HG02759 (cell line): ENCODE measurements at regions not wholly inside any gene's neighbourhood (a gene's known extent, or its start where the extent isn't known, plus 50 kb on each side); places are given as distances from the start of the nearest gene placed in this dataset.
"Not testable (repeated sequence)": the region's sequence is repeated elsewhere in the genome, so short reads cannot be mapped to it uniquely, and the experiment has no call there.

Experiments
- ATAC-seq: cut with Tn5 transposase; IDR thresholded peaks from one replicate; pipeline ENCODE4 v1.9.1; 2021; ENCODE audit warnings: mild to moderate bottlenecking, moderate library complexity; ENCODE audit not compliant: unreplicated experiment

- ATAC-seq, result peak; percentile 50
These were observed 526.6 kb upstream of the CADM1 start for GRCh38 chr11:116030697-116031331.

- ATAC-seq, result not testable (repeated sequence)
These were observed 524.3 kb upstream of the CADM1 start for GRCh38 chr11:116028506-116028905.

GRCh38 chr11:115999437-115999836 lies 495.2 kb upstream of the CADM1 start:
- no peak for ATAC-seq

- peak; percentile 23 for ATAC-seq
These were observed 492.6 kb upstream of the CADM1 start for GRCh38 chr11:115996808-115997188.

- peak; percentile 96 for ATAC-seq
These were observed 492.1 kb upstream of the CADM1 start for GRCh38 chr11:115996125-115996807.

- no peak for ATAC-seq
These were observed 489.4 kb upstream of the CADM1 start for GRCh38 chr11:115993590-115993989.

GRCh38 chr11:115990004-115990447 lies 485.8 kb upstream of the CADM1 start:
- peak; percentile 42 for ATAC-seq

GRCh38 chr11:115985896-115986295 lies 481.7 kb upstream of the CADM1 start:
- no peak for ATAC-seq

- ATAC-seq, result no peak
These were observed 480.0 kb upstream of the CADM1 start for GRCh38 chr11:115984228-115984627.

GRCh38 chr11:115982666-115983065 lies 478.5 kb upstream of the CADM1 start:
- ATAC-seq, result no peak

- no peak for ATAC-seq
These were observed 477.7 kb upstream of the CADM1 start for GRCh38 chr11:115981814-115982471.

GRCh38 chr11:115981104-115981481 lies 476.9 kb upstream of the CADM1 start:
- no peak for ATAC-seq

- ATAC-seq, result no peak
These were observed 476.3 kb upstream of the CADM1 start for GRCh38 chr11:115980337-115981103.

- ATAC-seq, result no peak
These were observed 470.5 kb upstream of the CADM1 start for GRCh38 chr11:115974703-115975102.

- not testable (repeated sequence) for ATAC-seq
These were observed 463.0 kb upstream of the CADM1 start for GRCh38 chr11:115967203-115967602.

GRCh38 chr11:115965767-115966504 lies 461.7 kb upstream of the CADM1 start:
- no peak for ATAC-seq

GRCh38 chr11:115964091-115964490 lies 459.9 kb upstream of the CADM1 start:
- no peak for ATAC-seq

GRCh38 chr11:115963156-115963555 lies 458.9 kb upstream of the CADM1 start:
- ATAC-seq, result no peak

- ATAC-seq, result no peak
These were observed 457.2 kb upstream of the CADM1 start for GRCh38 chr11:115961159-115962003.

- no peak for ATAC-seq
These were observed 454.9 kb upstream of the CADM1 start for GRCh38 chr11:115959081-115959486.
